ENCODE measurements at regions not wholly inside any gene's neighbourhood (a gene's known extent, or its start where the extent isn't known, plus 50 kb on each side); places are given as distances from the start of the nearest gene placed in this dataset.

DNA sequence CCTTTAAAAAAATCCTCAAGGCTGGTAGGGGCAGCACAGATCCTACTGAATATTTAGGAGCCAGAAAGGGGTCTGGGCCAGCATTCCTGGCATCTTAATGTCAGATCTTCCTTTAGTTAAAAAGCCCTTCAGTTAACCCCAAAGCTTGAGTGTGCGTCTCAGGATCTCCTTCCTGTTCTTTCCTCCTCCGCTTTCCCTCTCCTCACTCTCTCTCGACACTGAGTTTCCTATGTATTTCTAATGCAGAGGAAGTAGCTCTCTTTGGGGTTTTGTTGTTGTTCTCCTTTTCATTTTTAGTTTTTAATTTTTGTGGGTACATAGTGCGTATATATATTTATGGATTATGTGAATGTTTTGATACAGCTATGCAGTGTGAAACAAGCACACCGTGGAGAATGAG is 109.9 kb upstream of the COPS8 start:
- DNase-seq (ENCODE audit: low spot score in 2 of 2) = peak in 1 of 2 donors; percentile 64
- intact Hi-C loops (cut with DNase I; ENCODE audit: low total_unique reads) = no loop called here
- TF ChIP-seq POLR2A (IDR thresholded peaks at IDR 0.05) = no peak
- TF ChIP-seq, protein P1, sequence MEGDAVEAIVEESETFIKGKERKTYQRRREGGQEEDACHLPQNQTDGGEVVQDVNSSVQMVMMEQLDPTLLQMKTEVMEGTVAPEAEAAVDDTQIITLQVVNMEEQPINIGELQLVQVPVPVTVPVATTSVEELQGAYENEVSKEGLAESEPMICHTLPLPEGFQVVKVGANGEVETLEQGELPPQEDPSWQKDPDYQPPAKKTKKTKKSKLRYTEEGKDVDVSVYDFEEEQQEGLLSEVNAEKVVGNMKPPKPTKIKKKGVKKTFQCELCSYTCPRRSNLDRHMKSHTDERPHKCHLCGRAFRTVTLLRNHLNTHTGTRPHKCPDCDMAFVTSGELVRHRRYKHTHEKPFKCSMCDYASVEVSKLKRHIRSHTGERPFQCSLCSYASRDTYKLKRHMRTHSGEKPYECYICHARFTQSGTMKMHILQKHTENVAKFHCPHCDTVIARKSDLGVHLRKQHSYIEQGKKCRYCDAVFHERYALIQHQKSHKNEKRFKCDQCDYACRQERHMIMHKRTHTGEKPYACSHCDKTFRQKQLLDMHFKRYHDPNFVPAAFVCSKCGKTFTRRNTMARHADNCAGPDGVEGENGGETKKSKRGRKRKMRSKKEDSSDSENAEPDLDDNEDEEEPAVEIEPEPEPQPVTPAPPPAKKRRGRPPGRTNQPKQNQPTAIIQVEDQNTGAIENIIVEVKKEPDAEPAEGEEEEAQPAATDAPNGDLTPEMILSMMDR (IDR thresholded peaks at IDR 0.05) = no peak
- no peak overlapping the region for H3K4me3 ChIP-seq (ENCODE audit: low read depth, poor library complexity, severe bottlenecking)
- 92 to 93% methylated on average over 5 of the region's 5 CpGs for WGBS, 2 donors

DNA sequence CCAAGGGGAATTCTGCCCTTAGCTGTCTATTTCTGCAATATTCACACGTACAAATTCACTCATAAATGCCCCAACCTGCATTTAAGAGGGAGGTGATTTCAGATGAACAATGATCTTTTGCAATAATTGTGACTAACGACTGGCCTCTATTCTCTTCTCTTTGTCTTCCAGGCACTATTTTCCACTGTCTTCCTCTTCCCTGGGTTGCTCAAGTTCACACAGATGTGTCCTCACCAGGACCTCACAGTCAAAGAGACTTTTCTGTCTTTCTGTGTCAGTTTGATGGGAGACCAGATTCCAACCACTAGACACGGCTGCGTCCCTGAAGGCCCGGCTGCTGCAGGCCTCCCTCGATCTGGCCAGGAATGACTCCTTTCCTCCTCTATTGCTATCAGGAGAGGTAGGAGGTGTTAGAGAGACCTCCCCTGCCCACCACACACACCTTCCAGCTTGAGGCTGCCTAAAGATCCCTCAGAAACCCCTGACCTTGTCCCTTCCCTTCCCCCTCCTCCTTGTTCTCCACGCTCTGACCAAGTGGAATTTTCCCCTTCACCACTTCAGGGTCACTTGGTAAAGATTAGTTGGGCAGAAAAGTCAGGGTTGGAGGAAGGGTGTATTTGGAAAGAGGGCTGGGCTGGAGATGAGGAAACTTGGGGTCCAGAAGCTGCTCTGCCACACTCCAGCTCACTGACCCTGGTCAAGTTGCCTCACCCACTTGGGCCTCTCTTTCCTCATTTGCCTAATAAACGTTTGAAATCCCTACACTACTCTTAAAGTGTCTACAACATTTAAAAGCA is 109.2 kb upstream of the COPS8 start:
- no peak overlapping the region for H3K4me3 ChIP-seq (ENCODE audit: low read depth, poor library complexity, severe bottlenecking)
- WGBS, 2 donors = 80 to 84% methylated on average over 8 of the region's 8 CpGs
- TF ChIP-seq, protein P1 (IDR thresholded peaks at IDR 0.05) = no peak
- TF ChIP-seq POLR2A (IDR thresholded peaks at IDR 0.05) = no peak
- intact Hi-C loops (cut with DNase I; ENCODE audit: low total_unique reads) = no loop called here
- peak in 1 of 2 donors; percentile 49 for DNase-seq (ENCODE audit: low spot score in 2 of 2)

DNA sequence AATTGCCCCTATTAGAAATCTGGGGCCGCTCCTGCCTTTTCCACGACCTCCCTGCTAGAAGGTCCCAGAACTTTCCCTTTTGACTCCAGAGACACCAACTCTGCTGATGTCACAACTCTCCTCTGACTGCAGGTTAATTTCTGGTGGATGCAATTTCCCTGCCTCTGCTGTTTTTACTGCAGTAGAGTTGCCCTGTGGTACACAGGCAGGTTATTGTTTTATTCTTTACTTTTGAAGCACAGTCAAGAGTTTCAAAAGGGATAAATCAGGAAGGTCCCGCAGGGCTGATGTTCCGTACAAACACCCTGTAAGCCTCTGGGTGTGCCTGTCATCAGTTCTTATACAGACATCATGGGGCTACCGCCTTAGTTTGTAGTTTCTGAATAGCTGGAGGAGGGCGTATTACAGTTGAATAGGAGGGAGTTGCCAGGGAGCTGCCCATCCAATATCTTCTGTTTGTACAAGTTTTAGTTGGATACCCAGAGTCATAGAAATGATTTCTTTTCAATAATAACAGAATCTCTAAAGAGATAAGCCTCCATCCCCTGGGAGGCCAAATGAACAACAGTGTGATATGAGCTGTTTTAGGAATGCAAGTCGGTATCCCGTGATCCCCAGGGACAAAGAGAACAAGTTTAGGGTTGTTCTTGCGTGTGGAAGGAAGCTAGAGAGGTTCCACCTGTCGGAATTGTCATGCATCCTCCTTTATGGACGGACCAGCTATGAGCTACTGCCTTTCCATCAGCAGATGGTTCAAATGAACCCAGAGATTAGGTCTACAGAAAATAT is 108.4 kb upstream of the COPS8 start:
- no peak overlapping the region for H3K4me3 ChIP-seq (ENCODE audit: low read depth, poor library complexity, severe bottlenecking)
- peak in 1 of 2 donors; percentile 42 for DNase-seq (ENCODE audit: low spot score in 2 of 2)
- TF ChIP-seq, protein P1 (IDR thresholded peaks at IDR 0.05) = no peak
- no peak for TF ChIP-seq POLR2A (IDR thresholded peaks at IDR 0.05)
- intact Hi-C loops (cut with DNase I; ENCODE audit: low total_unique reads) = no loop called here
- 66 to 81% methylated on average over 11 of the region's 11 CpGs for WGBS, 2 donors

DNA sequence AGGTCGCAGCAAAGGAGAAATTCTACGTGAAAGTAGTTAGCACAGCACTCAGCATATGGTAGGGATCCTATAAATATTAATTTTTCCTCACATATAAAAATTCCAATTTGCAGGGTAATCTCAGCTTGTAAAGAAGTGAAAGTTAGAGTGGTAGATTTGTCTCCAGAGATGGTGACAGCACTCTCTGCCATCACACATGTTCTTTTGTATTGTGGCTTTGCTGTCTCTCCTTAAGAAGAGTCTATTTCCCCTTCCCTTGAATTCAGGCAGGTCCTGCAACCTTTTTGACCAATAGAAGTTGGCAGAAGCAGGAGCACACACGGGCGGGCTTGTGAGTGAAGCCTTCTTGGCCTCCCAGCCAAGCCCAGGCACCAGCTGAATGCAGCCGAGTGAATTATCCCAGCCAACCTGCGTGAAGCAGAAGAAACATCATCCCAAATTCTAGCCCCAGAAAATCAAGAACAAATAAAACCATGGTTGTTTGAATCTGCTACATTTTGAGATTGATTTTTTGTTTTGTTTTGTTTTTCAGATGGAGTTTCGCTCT is 107.8 kb upstream of the COPS8 start:
- WGBS, 2 donors = 91 to 94% methylated on average over 7 of the region's 7 CpGs
- no peak for DNase-seq (ENCODE audit: low spot score in 2 of 2)
- intact Hi-C loops (cut with DNase I; ENCODE audit: low total_unique reads) = no loop called here
- H3K4me3 ChIP-seq (ENCODE audit: low read depth, poor library complexity, severe bottlenecking) = no peak overlapping the region
- no peak for TF ChIP-seq POLR2A (IDR thresholded peaks at IDR 0.05)
- TF ChIP-seq, protein P1 (IDR thresholded peaks at IDR 0.05) = no peak

DNA sequence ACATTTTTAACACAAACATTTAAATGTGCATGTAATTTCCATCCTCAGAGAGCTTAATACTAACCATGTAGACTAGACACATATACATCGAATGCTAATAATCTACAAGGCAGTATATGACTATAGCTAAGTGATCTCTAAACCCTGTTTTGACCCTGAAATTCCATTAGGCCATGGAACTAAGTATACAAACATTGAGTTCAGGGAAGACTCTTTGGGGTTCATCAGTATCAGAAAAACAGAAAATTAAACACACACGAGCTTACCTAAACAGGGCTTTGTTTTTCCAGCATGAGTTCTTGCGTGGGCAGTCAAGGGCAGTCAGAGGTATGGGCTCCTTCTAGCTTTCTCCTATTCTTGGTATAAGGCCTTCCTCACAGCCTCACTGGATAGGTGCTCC is 106.0 kb upstream of the COPS8 start:
- H3K4me3 ChIP-seq (ENCODE audit: low read depth, poor library complexity, severe bottlenecking) = no peak overlapping the region
- peak in 1 of 2 donors; percentile 10 for DNase-seq (ENCODE audit: low spot score in 2 of 2)
- no peak for TF ChIP-seq POLR2A (IDR thresholded peaks at IDR 0.05)
- TF ChIP-seq, protein P1 (IDR thresholded peaks at IDR 0.05) = no peak
- WGBS, 2 donors = 97% methylated on average over 3 of the region's 3 CpGs
- intact Hi-C loops (cut with DNase I; ENCODE audit: low total_unique reads) = no loop called here
